Endometrial microvascular endothelial cells (primary cell): ENCODE measurements at regions not wholly inside any gene's neighbourhood (a gene's known extent, or its start where the extent isn't known, plus 50 kb on each side); places are given as distances from the start of the nearest gene placed in this dataset.

Experiments
- in situ Hi-C: cut with HindIII; loops from 2 replicates; pipeline ENCODE4 v1.10.0; 2017; ENCODE audit warnings: low sequenced_read_pairs, low pct_unique_long_range_greater_than_20kb; ENCODE audit errors: inconsistent ontology term

GRCh38 chr2:191622374-191623320 is 55.3 kb upstream of the NABP1 start:
- in situ Hi-C loops = no loop called here

GRCh38 chr2:191625016-191625415 is 52.9 kb upstream of the NABP1 start:
- in situ Hi-C loops = no loop called here

- in situ Hi-C loops = no loop called here
Observed at GRCh38 chr2:191625446-191625845, 52.5 kb upstream of the NABP1 start.

- in situ Hi-C loops = no loop called here
Observed at GRCh38 chr2:191626497-191627151, 51.3 kb upstream of the NABP1 start.

GRCh38 chr2:191627518-191627917 is 50.4 kb upstream of the NABP1 start:
- in situ Hi-C loops = no loop called here
